KMS-11 (cell line): ENCODE measurements at regions not wholly inside any gene's neighbourhood (a gene's known extent, or its start where the extent isn't known, plus 50 kb on each side); places are given as distances from the start of the nearest gene placed in this dataset.
"Not testable (repeated sequence)": the region's sequence is repeated elsewhere in the genome, so short reads cannot be mapped to it uniquely, and the experiment has no call there.

Source experiments
- H2AFZ ChIP-seq: fragments of 200-600 bp; sonication (generic); 2 replicates; pipeline ENCODE4 v1.6.1; 2016; ENCODE audit warnings: antibody characterized with exemption, mixed run types, low read depth
- H3K27ac ChIP-seq: fragments of 200-600 bp; sonication (generic); 2 replicates; pipeline ENCODE4 v1.6.1; 2016; ENCODE audit warnings: mild to moderate bottlenecking, mixed run types
- H3K27me3 ChIP-seq: fragments of 200-600 bp; sonication (generic); 2 replicates; pipeline ENCODE4 v1.6.1; 2017; ENCODE audit warnings: mild to moderate bottlenecking, low read depth, mixed run types, moderate library complexity; ENCODE audit not compliant: insufficient read depth
- H3K36me3 ChIP-seq: fragments of 200-600 bp; sonication (generic); 2 replicates; pipeline ENCODE4 v1.6.1; 2017; ENCODE audit warnings: mild to moderate bottlenecking, mixed run types; ENCODE audit not compliant: insufficient read depth
- H3K4me1 ChIP-seq: fragments of 200-600 bp; sonication (generic); 2 replicates; pipeline ENCODE4 v1.6.1; 2016; ENCODE audit warnings: mild to moderate bottlenecking, low read depth, mixed run types; ENCODE audit not compliant: poor library complexity, severe bottlenecking
- H3K4me2 ChIP-seq: fragments of 200-600 bp; sonication (generic); 2 replicates; pipeline ENCODE4 v1.7.0; 2016; ENCODE audit warnings: mild to moderate bottlenecking, mixed run types
- H3K4me3 ChIP-seq: fragments of 200-600 bp; sonication (generic); IDR thresholded peaks from 2 replicates; pipeline ENCODE4 v1.6.1; 2017; ENCODE audit warnings: low read depth, low read length, mixed read lengths; ENCODE audit not compliant: insufficient read depth
- H3K79me2 ChIP-seq: fragments of 200-600 bp; sonication (generic); 2 replicates; pipeline ENCODE4 v1.6.1; 2016; ENCODE audit warnings: low read depth, mixed run types; ENCODE audit not compliant: insufficient read depth
- H3K9ac ChIP-seq: fragments of 200-600 bp; sonication (generic); 2 replicates; pipeline ENCODE4 v1.6.1; 2016; ENCODE audit warnings: mild to moderate bottlenecking, mixed run types
- H4K20me1 ChIP-seq: fragments of 200-600 bp; sonication (generic); 2 replicates; pipeline ENCODE4 v1.6.1; 2016; ENCODE audit warnings: mild to moderate bottlenecking, mixed run types; ENCODE audit not compliant: insufficient read depth
- CTCF ChIP-seq: fragments of 200-600 bp; sonication (generic); conservative IDR thresholded peaks from 2 replicates; pipeline ENCODE4 v1.6.1; 2017; ENCODE audit warnings: low read depth, mild to moderate bottlenecking, antibody characterized with exemption, low read length, moderate library complexity, mixed read lengths

- Histone ChIP-seq H3K79me2 (no peaks in the 10 kb centered on the region), H3K27ac (no peak overlapping the region), H3K4me3 (no peak overlapping the region), H3K36me3 (no peaks in the 10 kb centered on the region), H4K20me1 (no peaks in the 10 kb centered on the region), H3K27me3 (no peaks in the 10 kb centered on the region), H3K4me1 (no peaks in the 10 kb centered on the region), H3K9ac (no peak overlapping the region), H2AFZ (no peak overlapping the region), H3K4me2 (no peak overlapping the region)
- no peak for TF ChIP-seq CTCF
Measured at GRCh38 chr16:62805221-62805857, 769.1 kb upstream of the CDH8 start.

GRCh38 chr16:62794724-62795123 is 758.5 kb upstream of the CDH8 start:
- no peak overlapping the region for H3K4me2 ChIP-seq
- no peak overlapping the region for H3K27ac ChIP-seq
- H3K36me3 ChIP-seq = no peaks in the 10 kb centered on the region
- H3K79me2 ChIP-seq = no peaks in the 10 kb centered on the region
- H3K27me3 ChIP-seq = no peaks in the 10 kb centered on the region
- no peak for TF ChIP-seq CTCF
- H2AFZ ChIP-seq = no peak overlapping the region
- no peaks in the 10 kb centered on the region for H3K4me1 ChIP-seq
- no peak overlapping the region for H3K9ac ChIP-seq
- no peak overlapping the region for H3K4me3 ChIP-seq
- no peaks in the 10 kb centered on the region for H4K20me1 ChIP-seq

- H3K9ac ChIP-seq, H3K4me1 ChIP-seq, H3K27ac ChIP-seq, H3K79me2 ChIP-seq, H3K4me3 ChIP-seq, H2AFZ ChIP-seq, H3K36me3 ChIP-seq, H3K27me3 ChIP-seq, H4K20me1 ChIP-seq, H3K4me2 ChIP-seq: not testable (repeated sequence)
Measured at GRCh38 chr16:62780081-62780480, 743.8 kb upstream of the CDH8 start.

GRCh38 chr16:62764572-62764971 is 728.3 kb upstream of the CDH8 start:
- H3K79me2 ChIP-seq = no peaks in the 10 kb centered on the region
- TF ChIP-seq CTCF = no peak
- H3K9ac ChIP-seq = no peak overlapping the region
- no peaks in the 10 kb centered on the region for H3K36me3 ChIP-seq
- no peak overlapping the region for H2AFZ ChIP-seq
- no peak overlapping the region for H3K4me2 ChIP-seq
- H3K27ac ChIP-seq = no peak overlapping the region
- H3K4me3 ChIP-seq = no peak overlapping the region
- H3K27me3 ChIP-seq = no peaks in the 10 kb centered on the region
- no peaks in the 10 kb centered on the region for H4K20me1 ChIP-seq
- H3K4me1 ChIP-seq = no peaks in the 10 kb centered on the region

GRCh38 chr16:62760398-62760797 is 724.2 kb upstream of the CDH8 start:
- no peaks in the 10 kb centered on the region for H4K20me1 ChIP-seq
- no peak overlapping the region for H3K9ac ChIP-seq
- no peak overlapping the region for H3K4me2 ChIP-seq
- H2AFZ ChIP-seq = no peak overlapping the region
- H3K27ac ChIP-seq = no peak overlapping the region
- no peaks in the 10 kb centered on the region for H3K79me2 ChIP-seq
- no peaks in the 10 kb centered on the region for H3K36me3 ChIP-seq
- H3K4me1 ChIP-seq = no peaks in the 10 kb centered on the region
- H3K4me3 ChIP-seq = no peak overlapping the region
- no peaks in the 10 kb centered on the region for H3K27me3 ChIP-seq
- no peak for TF ChIP-seq CTCF
